Esophagus muscularis mucosa (tissue), 3 donors: ENCODE measurements at regions not wholly inside any gene's neighbourhood (a gene's known extent, or its start where the extent isn't known, plus 50 kb on each side); places are given as distances from the start of the nearest gene placed in this dataset.

Experiments
- CTCF ChIP-seq, 3 experiments: fragments of 200-600 bp in 2 of 3; fragments of 450-650 bp in 1 of 3; sonication (generic) in 2 of 3; IDR thresholded peaks; one replicate each; pipeline ENCODE4 v1.5.1; 2017 to 2019; ENCODE audit warnings: antibody characterized with exemption in 3 of 3, mild to moderate bottlenecking in 2 of 3, moderate library complexity in 1 of 3
- POLR2A ChIP-seq: fragments of 450-650 bp; IDR thresholded peaks from one replicate; pipeline ENCODE4 v1.6.1; 2017; ENCODE audit warnings: antibody characterized with exemption, moderate library complexity, mild to moderate bottlenecking, low read depth

GRCh38 chr7:118298771-118299170 is 74.3 kb downstream of the ANKRD7 start:
- no peak for TF ChIP-seq POLR2A
- no peak for TF ChIP-seq CTCF (IDR thresholded peaks at IDR 0.05)
